Transverse colon (tissue), 3 donors: ENCODE measurements at regions not wholly inside any gene's neighbourhood (a gene's known extent, or its start where the extent isn't known, plus 50 kb on each side); places are given as distances from the start of the nearest gene placed in this dataset.

Source experiments
- CTCF ChIP-seq, 5 experiments: fragments of 200-600 bp in 3 of 5; fragments of 450-650 bp in 2 of 5; sonication (generic) in 3 of 5; IDR thresholded peaks; 1 replicate in 2 of 5; 2 replicates in 3 of 5; pipeline ENCODE4 v1.5.1; 2016 to 2017; ENCODE audit warnings: antibody characterized with exemption in 5 of 5, inconsistent platforms in 3 of 5, mild to moderate bottlenecking in 2 of 5, moderate library complexity in 1 of 5
- EP300 ChIP-seq: sonication (generic); formaldehyde crosslinking; IDR thresholded peaks from one replicate; pipeline ENCODE4 v1.6.1; 2017; ENCODE audit warnings: antibody characterized with exemption, low read depth

GRCh38 chr15:91456921-91457320, 356.9 kb downstream of the SV2B start:
- TF ChIP-seq CTCF (IDR thresholded peaks at IDR 0.05): no peak
- no peak for TF ChIP-seq EP300
